Activated effector memory CD4-positive, alpha-beta T cell treated with Interleukin-2 at 50 U/mL for 16 hours (primary cell): ENCODE measurements at regions not wholly inside any gene's neighbourhood (a gene's known extent, or its start where the extent isn't known, plus 50 kb on each side); places are given as distances from the start of the nearest gene placed in this dataset.
"Not testable (repeated sequence)": the region's sequence is repeated elsewhere in the genome, so short reads cannot be mapped to it uniquely, and the experiment has no call there.

Experiments
- DNase-seq: peaks from one replicate; pipeline ENCODE4 v3.0.0-alpha.2; 2020

- not testable (repeated sequence) for DNase-seq
These were observed 246.2 kb downstream of the NPIPA7 start for GRCh38 chr16:16625140-16625539.

GRCh38 chr16:16627865-16628264 lies 248.9 kb downstream of the NPIPA7 start:
- DNase-seq: not testable (repeated sequence)

GRCh38 chr16:16638231-16638630 lies 259.3 kb downstream of the NPIPA7 start:
- DNase-seq: not testable (repeated sequence)

- DNase-seq: not testable (repeated sequence)
These were observed 259.8 kb downstream of the NPIPA7 start for GRCh38 chr16:16638714-16639113.

- not testable (repeated sequence) for DNase-seq
These were observed 264.9 kb downstream of the NPIPA7 start for GRCh38 chr16:16643828-16644227.

- DNase-seq: not testable (repeated sequence)
These were observed 269.1 kb downstream of the NPIPA7 start for GRCh38 chr16:16648002-16648401.

GRCh38 chr16:16672180-16672812 lies 293.4 kb downstream of the NPIPA7 start:
- DNase-seq: not testable (repeated sequence)

- DNase-seq: not testable (repeated sequence)
These were observed 295.9 kb downstream of the NPIPA7 start for GRCh38 chr16:16674820-16675219.

GRCh38 chr16:16721849-16722248 lies 342.9 kb downstream of the NPIPA7 start:
- not testable (repeated sequence) for DNase-seq

- DNase-seq: not testable (repeated sequence)
These were observed 343.7 kb downstream of the NPIPA7 start for GRCh38 chr16:16722666-16723065.

GRCh38 chr16:16723819-16724519 lies 345.0 kb downstream of the NPIPA7 start:
- DNase-seq: not testable (repeated sequence)

- DNase-seq: not testable (repeated sequence)
These were observed 348.1 kb downstream of the NPIPA7 start for GRCh38 chr16:16727048-16727447.

GRCh38 chr16:16742573-16742972 lies 363.6 kb downstream of the NPIPA7 start:
- DNase-seq: not testable (repeated sequence)

GRCh38 chr16:16754992-16755667 lies 376.2 kb downstream of the NPIPA7 start:
- not testable (repeated sequence) for DNase-seq

- DNase-seq: no peak
These were observed 384.5 kb downstream of the NPIPA7 start for GRCh38 chr16:16763449-16763848.

- DNase-seq: not testable (repeated sequence)
These were observed 391.8 kb downstream of the NPIPA7 start for GRCh38 chr16:16770717-16771116.

GRCh38 chr16:16774389-16774788 lies 395.4 kb downstream of the NPIPA7 start:
- DNase-seq: no peak

- DNase-seq: no peak
These were observed 399.4 kb downstream of the NPIPA7 start for GRCh38 chr16:16778332-16778731.

- no peak for DNase-seq
These were observed 401.6 kb downstream of the NPIPA7 start for GRCh38 chr16:16780588-16780987.

- no peak for DNase-seq
These were observed 403.2 kb downstream of the NPIPA7 start for GRCh38 chr16:16782153-16782552.

- no peak for DNase-seq
These were observed 409.1 kb downstream of the NPIPA7 start for GRCh38 chr16:16788004-16788403.

GRCh38 chr16:16790597-16790996 lies 411.7 kb downstream of the NPIPA7 start:
- no peak for DNase-seq

- DNase-seq: no peak
These were observed 412.1 kb downstream of the NPIPA7 start for GRCh38 chr16:16791051-16791450.

GRCh38 chr16:16797239-16797638 lies 418.3 kb downstream of the NPIPA7 start:
- no peak for DNase-seq
